NT2/D1 (cell line): ENCODE measurements at regions not wholly inside any gene's neighbourhood (a gene's known extent, or its start where the extent isn't known, plus 50 kb on each side); places are given as distances from the start of the nearest gene placed in this dataset.

ENCODE experiments used
- DNase-seq: peaks from one replicate; pipeline ENCODE4 v3.0.0-alpha.2; 2011; ENCODE audit warnings: low read depth, low spot score
- H3K27me3 ChIP-seq: 2 replicates; pipeline ENCODE4 v1.6.0; 2011; ENCODE audit warnings: mild to moderate bottlenecking; ENCODE audit not compliant: insufficient read length, insufficient read depth
- H3K36me3 ChIP-seq: 2 replicates; pipeline ENCODE4 v1.6.1; 2011; ENCODE audit warnings: mild to moderate bottlenecking, low read length, mixed read lengths; ENCODE audit not compliant: insufficient read depth, insufficient read length
- H3K4me1 ChIP-seq: 2 replicates; pipeline ENCODE4 v1.5.1; 2011; ENCODE audit not compliant: insufficient read depth, insufficient read length
- H3K4me3 ChIP-seq: 2 replicates; pipeline ENCODE4 v1.5.1; 2011; ENCODE audit warnings: low read depth; ENCODE audit not compliant: insufficient read length
- H3K9ac ChIP-seq: 2 replicates; pipeline ENCODE4 v1.6.0; 2011; ENCODE audit warnings: low read depth; ENCODE audit not compliant: insufficient read length
- H3K9me3 ChIP-seq: 2 replicates; pipeline ENCODE4 v1.5.1; 2011; ENCODE audit warnings: mild to moderate bottlenecking, low read length; ENCODE audit not compliant: insufficient read depth
- SUZ12 ChIP-seq: IDR thresholded peaks from 2 replicates; pipeline ENCODE4 v1.6.1; 2011; ENCODE audit not compliant: insufficient read length, insufficient read depth; ENCODE audit errors: extremely low read depth
- YY1 ChIP-seq: IDR thresholded peaks from 2 replicates; pipeline ENCODE4 v1.6.1; 2011; ENCODE audit not compliant: insufficient read length, insufficient read depth
- ZNF274 ChIP-seq: IDR thresholded peaks from 2 replicates; pipeline ENCODE4 v1.6.1; 2011; ENCODE audit warnings: mild to moderate bottlenecking, low read depth, low read length

- peaks cover 6% of the 10 kb centered on the region for H3K4me1 ChIP-seq
- TF ChIP-seq YY1: no peak
- no peak for TF ChIP-seq ZNF274
- no peak for TF ChIP-seq SUZ12
- H3K27me3 ChIP-seq: no peaks in the 10 kb centered on the region
- peaks cover 7% of the 10 kb centered on the region for H3K9me3 ChIP-seq
- no peak overlapping the region for H3K4me3 ChIP-seq
- H3K9ac ChIP-seq: no peak overlapping the region
- no peak for DNase-seq
- peaks cover 5% of the 10 kb centered on the region for H3K36me3 ChIP-seq
Measured at GRCh38 chr17:77549726-77550366, 408.7 kb upstream of the TNRC6C start.

GRCh38 chr17:77553459-77554066 lies 404.9 kb upstream of the TNRC6C start:
- Histone ChIP-seq H3K27me3 (no peaks in the 10 kb centered on the region), H3K36me3 (no peaks in the 10 kb centered on the region), H3K9me3 (no peaks in the 10 kb centered on the region), H3K9ac (no peak overlapping the region), H3K4me3 (no peak overlapping the region), H3K4me1 (peaks cover 4% of the 10 kb centered on the region)
- no peak for TF ChIP-seq SUZ12
- no peak for TF ChIP-seq YY1
- TF ChIP-seq ZNF274: no peak
- DNase-seq: no peak

- Histone ChIP-seq H3K9me3 (no peaks in the 10 kb centered on the region), H3K27me3 (no peaks in the 10 kb centered on the region), H3K4me3 (no peak overlapping the region), H3K9ac (no peak overlapping the region), H3K4me1 (peaks cover 4% of the 10 kb centered on the region), H3K36me3 (peaks cover 7% of the 10 kb centered on the region)
- no peak for DNase-seq
- TF ChIP-seq YY1: no peak
- no peak for TF ChIP-seq SUZ12
- no peak for TF ChIP-seq ZNF274
Measured at GRCh38 chr17:77555121-77555591, 403.3 kb upstream of the TNRC6C start.

- no peaks in the 10 kb centered on the region for H3K27me3 ChIP-seq
- no peak overlapping the region for H3K4me3 ChIP-seq
- peaks cover 8% of the 10 kb centered on the region for H3K36me3 ChIP-seq
- H3K9me3 ChIP-seq: no peaks in the 10 kb centered on the region
- no peak for DNase-seq
- no peak overlapping the region for H3K9ac ChIP-seq
- peaks cover 4% of the 10 kb centered on the region for H3K4me1 ChIP-seq
- TF ChIP-seq YY1 (no peak), SUZ12 (no peak), ZNF274 (no peak)
Measured at GRCh38 chr17:77555741-77556291, 402.7 kb upstream of the TNRC6C start.

GRCh38 chr17:77556383-77557061 lies 402.0 kb upstream of the TNRC6C start:
- TF ChIP-seq ZNF274 (no peak), SUZ12 (no peak), YY1 (no peak)
- no peak for DNase-seq
- no peaks in the 10 kb centered on the region for H3K27me3 ChIP-seq

GRCh38 chr17:77558846-77559626 lies 399.5 kb upstream of the TNRC6C start:
- Histone ChIP-seq H3K36me3 (peaks cover 29% of the 10 kb centered on the region), H3K4me3 (no peak overlapping the region), H3K9ac (no peak overlapping the region), H3K4me1 (peaks cover 4% of the 10 kb centered on the region), H3K27me3 (no peaks in the 10 kb centered on the region), H3K9me3 (no peaks in the 10 kb centered on the region)
- no peak for DNase-seq
- TF ChIP-seq SUZ12 (no peak), YY1 (no peak), ZNF274 (no peak)

More at GRCh38 chr17:77556383-77557061, 402.0 kb upstream of the TNRC6C start:
- H3K4me3 ChIP-seq: no peak overlapping the region
- H3K4me1 ChIP-seq: peaks cover 4% of the 10 kb centered on the region
- no peaks in the 10 kb centered on the region for H3K9me3 ChIP-seq
- no peak overlapping the region for H3K9ac ChIP-seq
- H3K36me3 ChIP-seq: peaks cover 11% of the 10 kb centered on the region
